GM23248 (cell line): ENCODE measurements at regions not wholly inside any gene's neighbourhood (a gene's known extent, or its start where the extent isn't known, plus 50 kb on each side); places are given as distances from the start of the nearest gene placed in this dataset.

Experiments used
- EZH2 ChIP-seq: fragments of 200-600 bp; sonication (generic); IDR thresholded peaks from 2 replicates; pipeline ENCODE4 v1.6.1; 2018; ENCODE audit warnings: antibody characterized with exemption, mild to moderate bottlenecking; ENCODE audit not compliant: insufficient read depth, poor library complexity, severe bottlenecking
- EZH2phosphoT487 ChIP-seq: fragments of 200-600 bp; sonication (generic); IDR thresholded peaks from 2 replicates; pipeline ENCODE4 v1.6.1; 2018; ENCODE audit warnings: antibody characterized with exemption, moderate library complexity, mild to moderate bottlenecking, low read depth; ENCODE audit not compliant: insufficient read depth

DNA sequence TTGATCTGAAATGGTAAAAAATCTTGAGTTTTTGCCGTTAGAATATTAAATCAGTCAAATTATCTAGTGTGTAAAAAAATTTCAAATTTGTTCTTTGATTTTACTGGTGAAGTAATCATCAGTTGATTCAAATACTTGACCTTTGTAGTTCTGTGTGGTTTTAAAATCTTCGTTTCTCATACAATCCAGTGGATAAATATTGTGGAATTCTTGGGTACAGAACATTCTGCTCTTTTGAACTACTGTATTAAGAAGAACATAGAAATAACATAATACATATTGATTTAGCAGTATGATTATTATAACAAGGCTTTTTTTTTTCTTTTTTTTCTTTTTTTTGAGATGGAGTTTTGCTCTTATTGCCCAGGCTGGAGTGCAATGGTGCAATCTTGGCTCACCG lies 491.8 kb downstream of the CD109 start:
- TF ChIP-seq EZH2phosphoT487 = no peak
- TF ChIP-seq EZH2 = no peak
